ENCODE measurements at regions not wholly inside any gene's neighbourhood (a gene's known extent, or its start where the extent isn't known, plus 50 kb on each side); places are given as distances from the start of the nearest gene placed in this dataset.

DNA sequence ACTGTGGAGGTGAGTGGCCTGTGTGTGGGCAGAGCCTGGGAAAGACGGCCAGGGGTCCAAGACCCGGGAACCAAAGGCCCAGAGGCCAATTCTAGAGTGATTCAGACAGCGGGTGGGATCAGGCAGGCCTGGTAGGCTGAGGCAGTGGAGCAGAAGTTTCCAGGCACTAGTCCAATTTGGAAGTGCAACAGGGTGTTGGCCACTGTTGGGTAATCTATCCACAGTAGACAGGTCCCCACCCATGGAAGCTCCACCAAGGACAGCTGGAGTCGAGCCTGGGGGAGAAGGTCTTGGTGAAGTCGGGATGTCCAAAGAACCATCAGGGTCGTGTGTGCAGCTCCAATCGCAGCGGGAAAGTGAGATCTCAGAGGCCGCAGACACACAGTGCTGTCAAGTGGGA lies 125.8 kb upstream of the COPS8 start:
- no peak for DNase-seq

- DNase-seq = no peak
These were observed 125.2 kb upstream of the COPS8 start for GRCh38 chr2:236960531-236960930.

GRCh38 chr2:236962816-236963215 lies 122.9 kb upstream of the COPS8 start:
- no peak for DNase-seq

DNA sequence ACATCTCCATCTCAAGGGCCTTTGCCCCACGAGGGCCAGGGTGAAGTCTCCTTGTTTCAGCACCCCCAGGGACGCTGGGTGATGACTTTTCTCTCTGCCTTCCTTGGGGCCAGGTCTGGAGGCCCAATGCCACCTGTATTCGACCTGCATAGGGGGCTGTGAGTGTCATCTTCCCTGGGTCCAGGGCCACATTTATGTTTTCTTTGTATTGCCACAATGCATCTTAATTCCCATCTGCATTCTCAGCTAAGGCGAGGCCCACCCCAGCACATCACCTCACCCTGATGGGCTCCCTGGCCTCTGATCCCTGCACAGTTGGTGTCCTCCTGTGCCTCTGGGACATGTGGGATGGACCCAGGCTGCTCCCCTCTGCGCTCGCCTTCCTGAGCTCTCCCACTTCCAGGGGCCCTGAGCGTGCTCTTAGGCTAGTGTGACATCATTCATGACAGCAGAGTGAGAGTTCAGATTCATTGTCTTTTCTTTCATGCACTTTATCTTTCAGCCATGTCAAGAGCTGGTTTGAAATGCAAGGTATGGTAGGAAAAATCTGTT lies 122.0 kb upstream of the COPS8 start:
- no peak for DNase-seq

GRCh38 chr2:236964291-236964690 lies 121.4 kb upstream of the COPS8 start:
- DNase-seq = no peak

GRCh38 chr2:236965021-236965840 lies 120.5 kb upstream of the COPS8 start:
- no peak for DNase-seq

GRCh38 chr2:236965841-236966096 lies 119.9 kb upstream of the COPS8 start:
- DNase-seq = no peak

GRCh38 chr2:236967499-236967783 lies 118.2 kb upstream of the COPS8 start:
- no peak for DNase-seq

GRCh38 chr2:236968101-236968879 lies 117.4 kb upstream of the COPS8 start:
- no peak for DNase-seq

DNA sequence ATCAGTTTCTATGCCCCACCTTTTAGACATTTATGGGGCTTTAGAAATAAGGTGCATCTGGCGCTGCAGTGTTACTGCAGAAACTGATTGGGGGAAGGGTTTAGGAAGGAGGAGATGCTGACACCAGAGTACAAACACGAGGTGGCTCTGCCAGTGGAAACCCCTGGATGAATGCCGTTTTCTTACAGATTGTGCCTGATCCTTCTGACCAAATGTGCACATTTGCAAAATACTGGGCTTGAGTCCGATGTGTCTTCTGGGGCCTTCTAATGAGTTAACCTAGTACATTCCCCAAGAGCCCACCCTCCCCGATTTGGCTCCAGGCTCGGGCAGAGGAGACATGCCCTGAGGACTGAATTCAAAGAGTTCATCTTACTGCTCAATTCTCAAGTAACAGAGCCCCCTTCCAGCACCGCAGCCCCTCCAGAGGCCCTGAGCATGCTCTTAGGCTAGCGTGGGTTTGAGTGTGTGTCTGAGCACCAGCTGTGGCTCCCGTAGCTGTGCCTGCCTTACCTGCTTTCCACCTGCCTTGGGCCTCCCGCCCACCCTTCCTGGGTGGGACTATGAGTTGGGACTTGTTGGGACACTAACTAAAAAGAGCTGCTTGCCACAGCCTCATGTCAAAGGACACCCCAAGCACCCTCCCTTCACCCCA lies 116.7 kb upstream of the COPS8 start:
- DNase-seq = no peak

DNA sequence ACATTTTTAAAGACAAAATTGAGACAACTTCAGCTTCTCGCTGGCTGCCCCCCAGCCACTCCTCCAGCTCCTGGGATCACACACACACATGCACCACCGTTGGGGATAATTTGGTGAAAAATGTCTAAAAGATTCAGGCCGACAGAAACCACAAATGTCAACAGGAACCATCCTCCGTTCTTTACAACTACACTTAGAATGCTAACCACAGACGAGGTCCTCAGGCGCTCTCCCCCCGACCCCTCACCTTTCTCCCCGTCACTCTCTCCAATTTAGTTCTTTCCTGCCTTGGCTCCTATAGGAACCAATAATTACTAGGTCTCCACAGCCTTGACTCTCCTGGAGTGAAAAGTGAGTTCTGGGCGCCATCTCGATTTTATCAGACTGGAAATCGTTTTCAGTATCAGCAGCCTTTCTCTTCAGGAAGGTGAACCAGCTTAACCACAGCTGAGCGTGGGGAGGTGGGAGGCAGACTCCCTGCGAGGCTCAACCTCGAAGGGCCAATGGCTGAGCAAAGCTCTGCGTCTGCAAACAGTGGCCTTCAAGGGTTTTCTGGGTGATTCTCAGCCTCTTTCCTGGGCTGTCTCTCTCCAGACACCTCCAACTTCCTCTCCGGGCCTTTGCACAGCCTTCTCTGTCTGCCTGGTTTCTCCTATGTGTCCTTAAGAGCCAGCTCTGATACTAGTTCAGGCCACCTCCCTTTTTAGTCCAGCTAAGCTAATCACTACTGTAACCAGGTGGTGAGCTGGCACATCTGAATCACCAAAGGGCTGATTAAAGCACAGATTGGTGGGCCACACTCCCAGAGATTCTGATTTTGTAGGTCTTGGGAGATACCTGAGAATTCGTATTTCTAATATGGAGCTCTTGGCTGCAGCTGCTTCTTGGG lies 115.7 kb upstream of the COPS8 start:
- DNase-seq = no peak

GRCh38 chr2:236970656-236971010 lies 115.1 kb upstream of the COPS8 start:
- DNase-seq = no peak

GRCh38 chr2:236971131-236971821 lies 114.4 kb upstream of the COPS8 start:
- peak; percentile 48 for DNase-seq

DNA sequence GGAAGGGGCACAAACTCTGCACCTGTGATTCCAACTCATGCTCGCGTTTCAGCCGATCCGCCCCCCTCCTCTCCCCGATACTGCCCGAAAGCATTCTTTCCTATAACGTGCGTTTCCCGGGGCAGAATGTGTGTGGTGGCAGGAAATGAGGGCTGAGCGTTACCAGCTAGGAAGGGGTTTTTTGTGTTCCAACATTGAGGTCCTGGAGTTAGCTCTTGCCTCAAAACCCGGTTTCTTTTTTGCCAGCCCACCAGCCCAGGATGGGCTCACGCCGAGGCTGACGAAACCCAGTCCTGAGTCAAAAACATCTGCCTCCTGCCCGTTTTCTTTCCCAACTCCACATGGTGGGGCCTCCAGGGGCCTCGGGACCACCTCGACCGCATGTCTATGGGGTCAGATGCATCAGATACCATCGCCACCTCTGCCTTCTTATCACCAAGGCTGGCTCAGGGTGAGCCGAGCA lies 113.7 kb upstream of the COPS8 start:
- DNase-seq = peak; percentile 52

DNA sequence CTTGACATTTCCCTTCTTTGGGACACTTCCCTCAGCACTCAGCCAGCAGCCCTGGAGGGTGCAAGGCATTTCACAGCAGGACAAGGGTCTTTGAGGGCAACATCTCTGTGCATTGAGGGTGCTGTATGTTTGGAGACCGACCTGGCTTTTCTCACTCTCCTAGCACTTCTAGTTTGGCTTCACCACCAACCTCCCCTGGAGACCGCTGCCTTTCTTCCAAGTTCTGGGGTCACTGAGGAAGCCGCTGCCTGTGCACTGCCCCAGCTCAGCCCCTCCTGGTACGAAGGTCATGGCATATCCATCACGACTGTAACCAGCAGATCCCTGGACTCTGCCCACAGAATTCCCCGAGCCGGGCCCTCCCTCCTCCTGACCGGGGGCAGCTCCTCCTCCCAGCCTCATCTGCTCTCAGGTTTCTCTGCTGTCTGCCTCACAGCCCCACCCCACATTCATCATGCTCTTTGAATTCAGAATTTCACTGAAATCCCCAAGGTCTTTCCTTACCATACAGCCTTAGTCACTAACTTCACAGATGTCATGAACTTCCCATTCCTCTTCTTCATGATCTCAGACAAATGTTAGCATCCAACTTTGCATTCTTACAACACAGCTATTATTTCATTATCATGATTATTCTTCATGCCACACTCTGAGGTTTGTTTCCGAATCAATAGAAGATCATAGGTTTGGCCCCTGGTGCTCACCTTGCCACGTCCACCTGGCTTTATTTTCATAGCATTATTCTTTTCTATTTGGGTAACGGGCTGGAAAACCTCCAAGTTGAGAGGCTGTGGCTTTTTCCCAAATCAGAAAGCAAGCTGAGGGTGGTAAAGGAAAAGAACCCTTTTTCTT lies 113.0 kb upstream of the COPS8 start:
- DNase-seq = peak; percentile 58

GRCh38 chr2:236973343-236973980 lies 112.2 kb upstream of the COPS8 start:
- no peak for DNase-seq

DNA sequence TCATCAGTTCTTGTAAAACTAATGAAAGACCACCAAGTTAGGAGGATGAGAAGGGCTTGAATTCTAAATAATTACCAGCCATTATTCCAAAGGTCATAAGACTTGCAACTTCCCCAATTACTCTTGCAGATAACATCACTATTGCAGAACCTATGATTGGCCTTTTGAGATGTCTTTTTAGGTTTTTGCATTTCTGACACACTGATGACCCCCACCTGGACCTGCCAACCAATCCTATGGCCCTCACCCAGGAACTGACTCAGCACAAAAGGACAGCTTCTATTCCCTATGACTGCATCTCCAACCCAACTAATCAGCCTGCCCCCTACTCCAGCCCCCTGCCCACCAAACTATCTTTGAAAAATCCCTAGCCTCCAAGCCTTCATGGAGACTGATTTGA lies 111.5 kb upstream of the COPS8 start:
- no peak for DNase-seq

DNA sequence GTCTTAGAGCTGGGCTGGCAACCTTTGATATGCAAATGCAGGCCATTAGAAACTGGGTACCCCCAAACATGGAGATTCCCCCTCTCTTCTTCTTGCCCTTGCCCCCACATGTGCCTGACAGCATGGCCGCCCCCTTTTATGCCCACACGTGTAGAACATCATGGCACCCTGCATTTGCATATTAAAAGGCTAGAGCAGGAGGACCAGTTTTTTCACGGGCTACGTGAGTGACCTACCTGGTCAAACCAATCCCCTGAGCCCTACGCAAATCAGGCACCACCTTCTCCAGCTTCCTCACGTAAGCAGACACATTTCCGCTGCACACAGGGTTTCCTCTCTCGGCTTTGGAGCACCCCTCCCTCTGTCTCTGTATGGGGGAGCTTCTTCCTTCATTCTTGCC lies 110.9 kb upstream of the COPS8 start:
- no peak for DNase-seq

DNA sequence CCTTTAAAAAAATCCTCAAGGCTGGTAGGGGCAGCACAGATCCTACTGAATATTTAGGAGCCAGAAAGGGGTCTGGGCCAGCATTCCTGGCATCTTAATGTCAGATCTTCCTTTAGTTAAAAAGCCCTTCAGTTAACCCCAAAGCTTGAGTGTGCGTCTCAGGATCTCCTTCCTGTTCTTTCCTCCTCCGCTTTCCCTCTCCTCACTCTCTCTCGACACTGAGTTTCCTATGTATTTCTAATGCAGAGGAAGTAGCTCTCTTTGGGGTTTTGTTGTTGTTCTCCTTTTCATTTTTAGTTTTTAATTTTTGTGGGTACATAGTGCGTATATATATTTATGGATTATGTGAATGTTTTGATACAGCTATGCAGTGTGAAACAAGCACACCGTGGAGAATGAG lies 109.9 kb upstream of the COPS8 start:
- DNase-seq = no peak

Measured in right kidney (tissue), 1 donor.